ENCODE measurements at regions not wholly inside any gene's neighbourhood (a gene's known extent, or its start where the extent isn't known, plus 50 kb on each side); places are given as distances from the start of the nearest gene placed in this dataset.

DNA sequence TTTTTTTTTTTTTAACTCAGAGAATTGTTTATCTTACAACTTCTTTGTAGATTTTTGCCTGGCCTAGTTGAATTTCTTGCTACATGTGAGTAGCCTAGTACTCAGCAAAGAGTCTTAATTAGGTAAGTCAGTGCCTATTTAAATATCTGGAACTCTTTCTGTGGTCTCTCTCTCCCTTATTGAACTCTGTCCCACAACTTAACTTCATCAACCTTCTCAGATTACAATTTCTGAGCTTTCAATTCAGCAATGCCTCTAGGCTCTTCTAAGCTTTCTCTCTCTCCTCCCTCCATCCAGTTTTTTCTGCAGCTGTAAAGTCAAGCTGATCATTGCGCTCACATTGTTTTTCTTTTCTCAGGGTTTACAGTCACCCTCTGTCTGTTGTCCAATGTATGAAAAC lies 517.6 kb upstream of the ROBO1 start:
- no peak for FAIRE-seq
- CTCF ChIA-PET (ENCODE audit: low intra/inter-chr PET ratio): no interaction called here
- BruUV-seq (replicated peaks): no TSS peak

More for the DNA sequence above, 517.6 kb upstream of the ROBO1 start:
- in situ Hi-C loops (cut with MboI): no loop called here
- no peaks in the 10 kb centered on the region for H3K27me3 ChIP-seq (ENCODE audit: control insufficient read depth in 2 of 2, insufficient read depth in 2 of 2, low read length in 2 of 2)
- H3K36me3 ChIP-seq (ENCODE audit: control insufficient read depth, insufficient read depth, low read length): no peaks in the 10 kb centered on the region
- no peaks in the 10 kb centered on the region for H4K20me1 ChIP-seq (replicated peaks; ENCODE audit: control insufficient read depth, insufficient read depth, low read length)
- 0% methylated on average over 1 of the region's 1 CpG for WGBS (ENCODE audit: insufficient coverage, low coverage, missing lambda C conversion rate)
- H3K4me2 ChIP-seq (ENCODE audit: insufficient read depth, low read length): no peak overlapping the region
- H3K9me3 ChIP-seq (replicated peaks; ENCODE audit: control insufficient read depth, insufficient read depth, low read depth, low read length): no peaks in the 10 kb centered on the region
- H3K4me3 ChIP-seq: no peak overlapping the region
- no peak overlapping the region for H2AFZ ChIP-seq (ENCODE audit: low read depth, low read length)
- TF ChIP-seq, protein P1, sequence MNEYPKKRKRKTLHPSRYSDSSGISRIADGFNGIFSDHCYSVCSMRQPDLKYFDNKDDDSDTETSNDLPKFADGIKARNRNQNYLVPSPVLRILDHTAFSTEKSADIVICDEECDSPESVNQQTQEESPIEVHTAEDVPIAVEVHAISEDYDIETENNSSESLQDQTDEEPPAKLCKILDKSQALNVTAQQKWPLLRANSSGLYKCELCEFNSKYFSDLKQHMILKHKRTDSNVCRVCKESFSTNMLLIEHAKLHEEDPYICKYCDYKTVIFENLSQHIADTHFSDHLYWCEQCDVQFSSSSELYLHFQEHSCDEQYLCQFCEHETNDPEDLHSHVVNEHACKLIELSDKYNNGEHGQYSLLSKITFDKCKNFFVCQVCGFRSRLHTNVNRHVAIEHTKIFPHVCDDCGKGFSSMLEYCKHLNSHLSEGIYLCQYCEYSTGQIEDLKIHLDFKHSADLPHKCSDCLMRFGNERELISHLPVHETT (CRISPR knock-in tag; conservative IDR thresholded peaks at IDR 0.05 in 1 of 2, IDR thresholded peaks at IDR 0.05 in 1 of 2): no peak
- TF ChIP-seq IRF9 (tag; IDR thresholded peaks at IDR 0.05): no peak
- TF ChIP-seq XRCC4 (IDR thresholded peaks at IDR 0.05; ENCODE audit: extremely low read depth, insufficient read depth, insufficient read length): no peak
- no peak for TF ChIP-seq ARHGAP35 (IDR thresholded peaks at IDR 0.05; ENCODE audit: partially characterized antibody)
- no peak for TF ChIP-seq L3MBTL2 (IDR thresholded peaks at IDR 0.05)
- TF ChIP-seq HDGF (IDR thresholded peaks at IDR 0.05): no peak
- TF ChIP-seq THRAP3 (IDR thresholded peaks at IDR 0.05; ENCODE audit: borderline replicate concordance): no peak
- no peak for TF ChIP-seq SRSF3 (IDR thresholded peaks at IDR 0.05; ENCODE audit: insufficient read depth, low read length)
- no peak for TF ChIP-seq MTA3 (IDR thresholded peaks at IDR 0.05; ENCODE audit: borderline replicate concordance)
- ATAC-seq: no peak
- no peak for DNase-seq (ENCODE audit: extremely low read depth in 1 of 4, low spot score in 3 of 4)
- POLR2A ChIA-PET: no interaction called here
- H3K9ac ChIP-seq (ENCODE audit: insufficient read depth in 1 of 2, low read depth in 2 of 2, low read length in 2 of 2): no peak overlapping the region
- H3K9me1 ChIP-seq (ENCODE audit: control insufficient read depth, insufficient read depth, low read length): no peaks in the 10 kb centered on the region
- H3K4me1 ChIP-seq (replicated peaks in 1 of 2; ENCODE audit: control insufficient read depth in 2 of 2, insufficient read depth in 2 of 2, low read length in 2 of 2): no peaks in the 10 kb centered on the region
- no peaks in the 10 kb centered on the region for H3K79me2 ChIP-seq (ENCODE audit: control insufficient read depth, insufficient read depth, low read length)
- H3K27ac ChIP-seq (ENCODE audit: extremely low read depth, low read depth, low read length): no peak overlapping the region
- intact Hi-C loops (cut with micrococcal nuclease): no loop called here

Measured in K562 (cell line).